Endothelial cell of umbilical vein (primary cell): ENCODE measurements at regions not wholly inside any gene's neighbourhood (a gene's known extent, or its start where the extent isn't known, plus 50 kb on each side); places are given as distances from the start of the nearest gene placed in this dataset.

Experiments used
- CTCF ChIP-seq, 2 donors: IDR thresholded peaks; 1 replicate in 1 of 2; 2 replicates in 1 of 2; pipeline ENCODE4 v1.5.1; 2011; ENCODE audit warnings: low read length in 2 of 2, mild to moderate bottlenecking in 2 of 2, moderate library complexity in 2 of 2, control low read depth in 1 of 2, inconsistent platforms in 1 of 2, low read depth in 1 of 2; ENCODE audit not compliant: insufficient read depth in 1 of 2; ENCODE audit errors: extremely low read depth in 1 of 2
- EZH2 ChIP-seq: IDR thresholded peaks from 2 replicates; pipeline ENCODE4 v1.6.1; 2012; ENCODE audit warnings: borderline replicate concordance, low read depth, mild to moderate bottlenecking, moderate library complexity, low read length, inconsistent platforms; ENCODE audit not compliant: severe bottlenecking
- FOS ChIP-seq: IDR thresholded peaks from 2 replicates; pipeline ENCODE4 v1.6.1; 2011; ENCODE audit warnings: mild to moderate bottlenecking, low read length, moderate library complexity, borderline replicate concordance; ENCODE audit not compliant: insufficient read depth
- GATA2 ChIP-seq: IDR thresholded peaks from 2 replicates; pipeline ENCODE4 v1.7.0; 2011; ENCODE audit warnings: low read depth, mild to moderate bottlenecking, moderate library complexity, mixed read lengths, low read length; ENCODE audit not compliant: insufficient read length, insufficient read depth
- JUN ChIP-seq: IDR thresholded peaks from 2 replicates; pipeline ENCODE4 v1.6.1; 2011; ENCODE audit warnings: borderline replicate concordance, low read depth; ENCODE audit not compliant: insufficient read length, insufficient read depth
- MAX ChIP-seq: IDR thresholded peaks from 2 replicates; pipeline ENCODE4 v1.6.1; 2011; ENCODE audit not compliant: insufficient read depth, insufficient read length
- POLR2A ChIP-seq: IDR thresholded peaks from 2 replicates; pipeline ENCODE4 v1.6.1; 2012; ENCODE audit warnings: low read depth, mild to moderate bottlenecking, control low read depth, low read length
- POLR2AphosphoS5 ChIP-seq: IDR thresholded peaks from 2 replicates; pipeline ENCODE4 v1.6.1; 2012; ENCODE audit warnings: low read depth, mild to moderate bottlenecking, control low read depth, low read length, moderate library complexity; ENCODE audit not compliant: insufficient read depth

- no peak for TF ChIP-seq POLR2A
- TF ChIP-seq JUN, result no peak
- no peak for TF ChIP-seq POLR2AphosphoS5
- no peak for TF ChIP-seq CTCF (IDR thresholded peaks at IDR 0.05; ENCODE audit: extremely low read depth in 1 of 2, insufficient read depth in 1 of 2, low read depth in 1 of 2, low read length in 2 of 2)
- no peak for TF ChIP-seq EZH2
- no peak for TF ChIP-seq FOS
- TF ChIP-seq MAX, result no peak
- no peak for TF ChIP-seq GATA2
Observed at GRCh38 chr6:56739836-56740815, 97.4 kb upstream of the DST start.
